ENCODE measurements at regions not wholly inside any gene's neighbourhood (a gene's known extent, or its start where the extent isn't known, plus 50 kb on each side); places are given as distances from the start of the nearest gene placed in this dataset.

DNA sequence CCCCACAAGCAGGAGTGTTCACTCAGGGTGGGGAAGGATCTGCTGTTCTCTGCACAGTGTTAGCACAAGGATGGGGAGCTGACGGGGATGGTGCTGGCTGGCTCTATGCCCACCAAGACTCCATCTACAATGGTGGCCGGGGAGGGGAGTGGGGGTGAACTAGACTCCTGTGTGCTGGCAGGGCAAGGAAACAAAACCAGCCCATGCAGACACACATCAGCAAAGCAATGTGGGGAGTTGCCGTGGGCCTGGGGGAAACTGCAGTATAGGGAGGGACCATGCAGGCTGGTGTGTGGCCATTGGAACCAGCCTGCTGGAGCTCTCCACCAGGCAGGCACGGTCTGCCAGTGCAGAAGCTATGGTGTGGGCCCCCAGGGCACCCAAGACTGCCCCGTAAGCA, 195.1 kb downstream of the PWWP3B start:
- Histone ChIP-seq H3K4me2 (ENCODE audit: low read length) (no peak overlapping the region), H3K4me1 (ENCODE audit: control insufficient read depth in 1 of 2, insufficient read depth in 2 of 2, low read length in 2 of 2) (no peaks in the 10 kb centered on the region), H3K9me2 (ENCODE audit: insufficient read depth) (no peaks in the 10 kb centered on the region), H2AFZ (ENCODE audit: low read depth, low read length, poor library complexity, severe bottlenecking) (no peak overlapping the region), H3K27me3 (ENCODE audit: insufficient read depth, low read length) (no peaks in the 10 kb centered on the region), H3K9ac (ENCODE audit: low read length) (no peak overlapping the region), H3K79me2 (ENCODE audit: insufficient read depth, low read length) (no peaks in the 10 kb centered on the region), H4K20me1 (ENCODE audit: insufficient read depth) (no peaks in the 10 kb centered on the region), H3K4me3 (replicated peaks in 1 of 2; ENCODE audit: low read depth in 1 of 2, low read length in 2 of 2) (no peak overlapping the region), H3K9me3 (ENCODE audit: control insufficient read depth in 1 of 2, insufficient read depth in 1 of 2, low read depth in 1 of 2, low read length in 2 of 2) (no peaks in the 10 kb centered on the region), H3K36me3 (ENCODE audit: control insufficient read depth in 1 of 2, insufficient read depth in 2 of 2, low read length in 2 of 2) (no peaks in the 10 kb centered on the region), H3K27ac (ENCODE audit: low read depth, low read length) (no peak overlapping the region)
- POLR2A ChIA-PET = no interaction called here
- ATAC-seq = no peak
- intact Hi-C loops (cut with micrococcal nuclease) = no loop called here
- TF ChIP-seq, protein P1, sequence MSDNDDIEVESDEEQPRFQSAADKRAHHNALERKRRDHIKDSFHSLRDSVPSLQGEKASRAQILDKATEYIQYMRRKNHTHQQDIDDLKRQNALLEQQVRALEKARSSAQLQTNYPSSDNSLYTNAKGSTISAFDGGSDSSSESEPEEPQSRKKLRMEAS (IDR thresholded peaks at IDR 0.05) = no peak
- no peak for TF ChIP-seq SIN3A (IDR thresholded peaks at IDR 0.05; ENCODE audit: low read depth)
- TF ChIP-seq, protein P2, sequence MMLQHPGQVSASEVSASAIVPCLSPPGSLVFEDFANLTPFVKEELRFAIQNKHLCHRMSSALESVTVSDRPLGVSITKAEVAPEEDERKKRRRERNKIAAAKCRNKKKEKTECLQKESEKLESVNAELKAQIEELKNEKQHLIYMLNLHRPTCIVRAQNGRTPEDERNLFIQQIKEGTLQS (IDR thresholded peaks at IDR 0.05) = no peak
- CTCF ChIA-PET = no interaction called here
- BruUV-seq (replicated peaks) = no TSS peak
- DNase-seq (ENCODE audit: low read depth, low spot score) = no peak
- RAD21 ChIA-PET (ENCODE audit: low non-redundant PET in 1 of 2, low total read pairs in 2 of 2, uncharacterized antibody in 2 of 2, unreplicated experiment in 2 of 2) = no interaction called here

DNA sequence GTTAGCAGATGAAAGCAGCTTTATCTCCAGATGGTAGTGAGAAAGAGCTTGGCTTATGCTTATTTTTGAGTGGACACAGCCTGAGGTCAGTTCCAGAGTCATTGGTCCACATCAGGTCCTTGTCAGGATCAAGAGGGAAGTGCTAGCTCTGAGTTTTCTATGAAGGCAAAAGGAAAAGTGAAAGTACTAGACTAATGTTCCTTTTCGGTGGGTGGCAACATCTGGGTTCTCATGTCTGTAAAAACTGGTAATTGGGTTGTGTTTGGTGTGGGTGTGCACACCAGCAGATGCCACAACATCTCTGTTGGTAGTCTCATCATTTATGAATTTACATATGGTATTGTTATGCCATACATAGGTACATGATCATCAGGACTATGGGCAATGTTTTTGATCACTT, 210.5 kb downstream of the PWWP3B start:
- POLR2A ChIA-PET = no interaction called here
- ATAC-seq (no peak), DNase-seq (ENCODE audit: low read depth, low spot score) (no peak)
- no peaks in the 10 kb centered on the region for H3K36me3 ChIP-seq (ENCODE audit: control insufficient read depth in 1 of 2, insufficient read depth in 2 of 2, low read length in 2 of 2)
- H3K9me3 ChIP-seq (ENCODE audit: control insufficient read depth in 1 of 2, insufficient read depth in 1 of 2, low read depth in 1 of 2, low read length in 2 of 2) = no peaks in the 10 kb centered on the region
- CTCF ChIA-PET = no interaction called here
- RAD21 ChIA-PET (ENCODE audit: low non-redundant PET in 1 of 2, low total read pairs in 2 of 2, uncharacterized antibody in 2 of 2, unreplicated experiment in 2 of 2) = no interaction called here
- H3K27ac ChIP-seq (ENCODE audit: low read depth, low read length) = no peak overlapping the region
- no peaks in the 10 kb centered on the region for H3K79me2 ChIP-seq (ENCODE audit: insufficient read depth, low read length)
- BruUV-seq (replicated peaks) = no TSS peak
- no peaks in the 10 kb centered on the region for H3K27me3 ChIP-seq (ENCODE audit: insufficient read depth, low read length)
- no peak overlapping the region for H3K4me3 ChIP-seq (replicated peaks in 1 of 2; ENCODE audit: low read depth in 1 of 2, low read length in 2 of 2)
- intact Hi-C loops (cut with micrococcal nuclease) = no loop called here
- H3K9me2 ChIP-seq (ENCODE audit: insufficient read depth) = no peaks in the 10 kb centered on the region
- no peak overlapping the region for H2AFZ ChIP-seq (ENCODE audit: low read depth, low read length, poor library complexity, severe bottlenecking)
- no peak overlapping the region for H3K4me2 ChIP-seq (ENCODE audit: low read length)
- H3K9ac ChIP-seq (ENCODE audit: low read length) = no peak overlapping the region
- TF ChIP-seq SRF (IDR thresholded peaks at IDR 0.05; ENCODE audit: low read depth) = no peak
- no peak for TF ChIP-seq ZFX (IDR thresholded peaks at IDR 0.05)
- no peak for TF ChIP-seq JUND (IDR thresholded peaks at IDR 0.05)
- TF ChIP-seq SIN3A (IDR thresholded peaks at IDR 0.05; ENCODE audit: low read depth) = no peak
- TF ChIP-seq CBX3 (IDR thresholded peaks at IDR 0.05; ENCODE audit: low read depth) = no peak
- no peaks in the 10 kb centered on the region for H4K20me1 ChIP-seq (ENCODE audit: insufficient read depth)
- H3K4me1 ChIP-seq (ENCODE audit: control insufficient read depth in 1 of 2, insufficient read depth in 2 of 2, low read length in 2 of 2) = no peaks in the 10 kb centered on the region
